Panc1 (cell line): ENCODE measurements at regions not wholly inside any gene's neighbourhood (a gene's known extent, or its start where the extent isn't known, plus 50 kb on each side); places are given as distances from the start of the nearest gene placed in this dataset.

ENCODE experiments used
- ATAC-seq: fragments of 200-7000 bp; cut with Tn5 transposase; 2 replicates; pipeline ENCODE4 v1.9.1; 2020; ENCODE audit warnings: mild to moderate bottlenecking, moderate library complexity
- BruUV-seq: library from RNA; stranded (reverse); fragments of 400-500 nt; replicated peaks from 2 replicates; lab custom pipeline; 2021; lab: Mats Ljungman, UMichigan
- CTCF ChIA-PET: fragments of 300-600 bp; sonication (Branson Sonifier 250); formaldehyde crosslinking; loops from one replicate; lab custom pipeline; 2022; ENCODE audit warnings: antibody characterized with exemption; lab: Charles Lee
- POLR2A ChIA-PET: fragments of 300-600 bp; sonication (Branson Sonifier 250); formaldehyde crosslinking; loops from one replicate; lab custom pipeline; 2022; ENCODE audit warnings: antibody characterized with exemption; lab: Charles Lee
- DNase-seq: peaks from one replicate; pipeline ENCODE4 v3.0.0-alpha.2; 2010; ENCODE audit warnings: low read depth, low spot score
- H3K27ac ChIP-seq: 2 replicates; pipeline ENCODE4 v1.5.1; 2011; ENCODE audit warnings: mild to moderate bottlenecking, low read length, inconsistent platforms
- H3K27me3 ChIP-seq: fragments of 200-500 bp; sonication (Bioruptor generic); 2 replicates; pipeline ENCODE4 v1.6.0; 2014; ENCODE audit warnings: low read length, inconsistent platforms; ENCODE audit not compliant: control insufficient read depth, insufficient read depth
- H3K36me3 ChIP-seq: fragments of 200-500 bp; sonication (Bioruptor generic); 2 replicates; pipeline ENCODE4 v1.5.1; 2014; ENCODE audit warnings: inconsistent platforms, mild to moderate bottlenecking, low read length, moderate library complexity; ENCODE audit not compliant: control insufficient read depth, insufficient read depth
- H3K4me1 ChIP-seq: 2 replicates; pipeline ENCODE4 v1.5.1; 2011; ENCODE audit warnings: inconsistent platforms, mild to moderate bottlenecking, low read length, moderate library complexity; ENCODE audit not compliant: control insufficient read depth, insufficient read depth
- H3K4me3 ChIP-seq, 2 experiments: 2 replicates each; pipeline ENCODE4 v1.5.1; 2011 to 2012; ENCODE audit warnings: low read depth in 2 of 2, low read length in 2 of 2, mild to moderate bottlenecking in 2 of 2, inconsistent platforms in 1 of 2, moderate library complexity in 1 of 2
- H3K9me3 ChIP-seq: fragments of 200-500 bp; sonication (Bioruptor generic); 2 replicates; pipeline ENCODE4 v1.5.1; 2014; ENCODE audit warnings: low read depth, mild to moderate bottlenecking, inconsistent platforms, low read length, moderate library complexity; ENCODE audit not compliant: control insufficient read depth, insufficient read depth
- CTCF ChIP-seq: fragments of 450-650 bp; IDR thresholded peaks from 2 replicates; pipeline ENCODE4 v1.5.1; 2017; ENCODE audit warnings: mild to moderate bottlenecking
- POLR2AphosphoS5 ChIP-seq: IDR thresholded peaks from 2 replicates; pipeline ENCODE4 v1.6.1; 2012; ENCODE audit warnings: mild to moderate bottlenecking, low read depth, low read length, moderate library complexity
- REST ChIP-seq, 2 experiments: IDR thresholded peaks; 2 replicates each; pipeline ENCODE4 v1.6.1; 2011 to 2012; ENCODE audit warnings: low read depth in 2 of 2, control low read depth in 1 of 2, low read length in 1 of 2, mild to moderate bottlenecking in 1 of 2, moderate library complexity in 1 of 2; ENCODE audit not compliant: insufficient read depth in 1 of 2
- SIN3A ChIP-seq: IDR thresholded peaks from 2 replicates; pipeline ENCODE4 v1.6.1; 2012; ENCODE audit warnings: low read depth, mild to moderate bottlenecking, low read length, moderate library complexity, borderline replicate concordance; ENCODE audit not compliant: insufficient read depth
- TCF7L2 ChIP-seq: IDR thresholded peaks from 2 replicates; pipeline ENCODE4 v1.6.1; 2011; ENCODE audit warnings: mild to moderate bottlenecking, low read depth, low read length, inconsistent platforms
- in situ Hi-C: cut with HindIII; loops from 2 replicates; pipeline ENCODE4 v1.10.0; 2016; ENCODE audit warnings: low sequenced_read_pairs, low pct_unique_long_range_greater_than_20kb
- intact Hi-C: fragments of 100-400 bp; cut with micrococcal nuclease; formaldehyde crosslinking; loops from one replicate; pipeline ENCODE4 v1.10.0; 2022; ENCODE audit not compliant: unreplicated experiment

GRCh38 chr12:125773033-125773640 lies 707.9 kb downstream of the AACS start:
- no peak overlapping the region for H3K4me3 ChIP-seq
- ATAC-seq (no peak), DNase-seq (no peak)
- in situ Hi-C loops: no loop called here
- CTCF ChIA-PET: no interaction called here
- H3K36me3 ChIP-seq: no peaks in the 10 kb centered on the region
- no peaks in the 10 kb centered on the region for H3K27me3 ChIP-seq
- BruUV-seq: no TSS peak
- H3K27ac ChIP-seq: no peak overlapping the region
- H3K4me1 ChIP-seq: no peaks in the 10 kb centered on the region
- no peaks in the 10 kb centered on the region; the same call in 1 of the 2 replicates for H3K9me3 ChIP-seq
- intact Hi-C loops: no loop called here
- POLR2A ChIA-PET: no interaction called here
- TF ChIP-seq CTCF: peak; percentile 72
- no peak for TF ChIP-seq REST (IDR thresholded peaks at IDR 0.05; ENCODE audit: insufficient read depth in 1 of 2, low read depth in 2 of 2, low read length in 1 of 2)

- DNase-seq (no peak), ATAC-seq (no peak)
- H3K4me1 ChIP-seq: no peaks in the 10 kb centered on the region
- no peak for TF ChIP-seq CTCF
- no peak for TF ChIP-seq REST (IDR thresholded peaks at IDR 0.05; ENCODE audit: insufficient read depth in 1 of 2, low read depth in 2 of 2, low read length in 1 of 2)
- no peak for TF ChIP-seq SIN3A
- TF ChIP-seq POLR2AphosphoS5: no peak
- TF ChIP-seq TCF7L2: no peak
- in situ Hi-C loops: no loop called here
- no peaks in the 10 kb centered on the region for H3K36me3 ChIP-seq
- ChIA-PET POLR2A (no interaction called here), CTCF (no interaction called here)
- H3K27me3 ChIP-seq: no peaks in the 10 kb centered on the region
- intact Hi-C loops: no loop called here
- H3K27ac ChIP-seq: no peak overlapping the region
- no peaks in the 10 kb centered on the region; the same call in 1 of the 2 replicates for H3K9me3 ChIP-seq
- no TSS peak for BruUV-seq
- H3K4me3 ChIP-seq: no peak overlapping the region
These were observed 710.3 kb downstream of the AACS start for GRCh38 chr12:125775507-125775906.
